RCC 7860 (cell line): ENCODE measurements at regions not wholly inside any gene's neighbourhood (a gene's known extent, or its start where the extent isn't known, plus 50 kb on each side); places are given as distances from the start of the nearest gene placed in this dataset.
"Not testable (repeated sequence)": the region's sequence is repeated elsewhere in the genome, so short reads cannot be mapped to it uniquely, and the experiment has no call there.

Source experiments
- DNase-seq: peaks from one replicate; pipeline ENCODE4 v3.0.0-alpha.2; 2015; ENCODE audit warnings: low spot score
- FAIRE-seq: peaks from 2 replicates; lab custom pipeline; 2012; peaks lifted over from hg19 to GRCh38; lab: Jason Lieb, UNC

- not testable (repeated sequence) for FAIRE-seq, DNase-seq
Measured at GRCh38 chr7:7042286-7042893, 140.0 kb upstream of the C1GALT1 start.

- no peak for FAIRE-seq
Measured at GRCh38 chr7:7044806-7045205, 137.5 kb upstream of the C1GALT1 start.

DNA sequence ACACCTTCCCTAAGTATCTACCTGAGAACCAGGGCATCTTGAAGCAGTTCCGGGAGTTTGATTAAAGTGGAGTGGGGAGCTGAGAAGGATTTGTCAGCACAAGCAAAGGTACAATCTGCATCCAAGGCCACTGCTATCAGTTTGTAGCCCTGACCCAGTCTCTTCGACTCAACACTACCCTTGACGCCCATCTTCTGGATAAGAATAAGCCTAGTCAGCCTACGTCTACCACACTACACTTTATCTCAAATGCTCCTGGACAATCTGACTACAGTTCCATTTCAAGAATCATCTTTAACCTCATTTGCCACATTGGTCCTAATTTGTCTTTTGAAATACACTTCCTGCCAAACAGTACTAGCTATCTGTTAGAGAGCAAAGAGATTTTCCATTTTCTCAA, 134.1 kb upstream of the C1GALT1 start:
- no peak for DNase-seq

More at GRCh38 chr7:7044806-7045205, 137.5 kb upstream of the C1GALT1 start:
- no peak for DNase-seq

DNA sequence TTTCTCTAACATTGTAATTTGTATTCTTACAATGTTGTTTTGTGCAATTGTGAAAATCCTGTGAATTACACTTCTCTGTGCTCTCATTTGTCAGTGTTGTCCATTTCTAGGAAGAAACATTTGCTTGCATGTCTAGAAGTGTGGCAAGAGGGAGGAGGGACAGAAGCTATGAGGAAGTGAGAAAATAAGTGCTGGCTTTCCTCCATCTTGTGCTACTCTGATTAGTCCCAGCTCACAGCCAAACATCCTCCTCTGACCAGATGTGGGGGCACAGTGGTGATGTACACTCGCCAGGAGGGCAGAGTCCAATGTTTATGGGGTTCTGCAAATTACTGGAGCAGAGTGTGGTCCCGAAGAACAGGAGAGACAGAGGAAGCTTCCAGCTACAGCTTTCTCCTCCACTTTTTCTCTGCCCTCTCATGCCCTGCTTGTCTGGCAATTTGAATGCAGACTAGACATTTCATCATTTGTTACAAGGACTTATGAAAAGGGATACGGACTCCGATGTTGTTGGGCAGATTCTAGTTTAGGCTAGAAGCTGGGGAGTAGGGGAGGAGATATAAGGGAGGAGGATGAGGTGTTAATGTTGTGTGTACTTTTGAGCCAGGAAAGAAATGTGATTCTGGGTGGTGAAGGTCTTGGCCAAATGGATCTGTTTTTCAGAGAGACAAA, 131.0 kb upstream of the C1GALT1 start:
- no peak for DNase-seq

More for the DNA sequence above, 134.1 kb upstream of the C1GALT1 start:
- FAIRE-seq: no peak

GRCh38 chr7:7054252-7054830, 128.0 kb upstream of the C1GALT1 start:
- DNase-seq: no peak

More for the DNA sequence above, 131.0 kb upstream of the C1GALT1 start:
- no peak for FAIRE-seq

DNA sequence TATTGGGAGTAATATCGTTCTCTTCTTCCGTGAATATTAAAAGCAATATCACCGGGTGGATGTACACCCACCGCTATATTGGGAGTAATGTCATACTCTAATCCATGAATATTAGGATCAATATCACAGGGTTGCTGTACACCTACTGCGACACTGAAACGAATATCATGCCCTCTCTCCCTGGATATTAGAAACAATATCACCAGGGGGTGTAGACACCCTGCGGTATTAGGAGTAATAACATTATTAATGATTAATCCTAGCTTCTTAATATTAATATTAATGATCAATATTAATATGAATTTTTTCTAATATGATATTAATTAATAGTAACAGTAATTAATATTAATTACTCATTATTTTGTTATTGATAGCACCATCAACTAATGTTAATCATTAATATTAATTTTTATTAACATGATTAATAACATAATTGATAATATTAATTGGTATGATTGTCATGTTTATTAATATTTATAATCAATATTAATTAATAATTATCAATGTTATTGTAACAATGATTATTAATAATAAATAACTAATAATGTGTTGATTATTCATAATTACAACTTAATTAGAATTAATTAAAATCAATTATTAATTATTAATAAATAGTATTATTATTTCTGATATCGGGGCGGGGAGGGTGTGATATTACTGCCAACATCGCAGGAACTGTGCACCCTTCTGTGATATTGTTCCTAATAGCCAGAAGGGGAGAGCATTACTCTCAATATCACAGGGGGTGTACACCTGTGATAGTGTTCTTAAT, 121.3 kb upstream of the C1GALT1 start:
- DNase-seq (no peak), FAIRE-seq (peak; percentile 90)

More at GRCh38 chr7:7054252-7054830, 128.0 kb upstream of the C1GALT1 start:
- no peak for FAIRE-seq

DNA sequence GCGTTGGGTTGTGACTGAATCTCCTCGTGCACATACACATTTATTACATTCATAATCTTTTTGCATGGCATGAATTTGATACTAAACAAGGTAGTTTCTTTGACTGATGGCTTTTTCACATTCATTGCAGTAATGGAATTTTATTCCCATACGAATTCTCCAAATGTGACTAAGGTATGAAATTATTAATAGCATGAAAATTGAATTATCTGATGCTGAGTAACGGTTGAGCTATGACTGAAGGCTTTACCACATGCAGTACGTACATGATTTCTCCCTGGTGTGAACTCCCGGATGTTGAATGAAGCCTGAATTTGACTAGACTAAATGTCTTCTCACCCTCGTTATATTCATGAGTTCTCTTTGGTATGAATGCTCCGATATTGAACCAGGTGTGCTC, 104.4 kb upstream of the C1GALT1 start:
- DNase-seq (no peak), FAIRE-seq (no peak)

DNA sequence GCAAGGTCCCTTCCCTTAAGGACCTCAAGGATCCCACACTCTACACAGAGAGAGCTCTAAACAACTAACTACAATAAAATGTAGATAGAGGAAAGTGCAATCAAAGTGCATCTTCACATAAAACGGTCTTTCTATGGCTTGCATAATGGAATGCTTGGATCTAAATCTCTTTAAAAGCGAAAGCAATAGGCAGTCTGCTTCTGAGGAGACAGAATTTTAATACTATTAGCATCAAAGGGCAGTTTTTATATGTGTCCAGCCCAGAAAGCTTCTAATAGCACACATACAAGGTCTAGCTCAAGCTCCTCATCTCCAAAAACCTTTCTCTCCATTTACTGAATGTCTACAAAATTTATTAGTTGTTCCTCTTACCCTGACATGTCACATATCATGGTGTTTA, 101.5 kb upstream of the C1GALT1 start:
- FAIRE-seq: no peak
- DNase-seq: no peak

DNA sequence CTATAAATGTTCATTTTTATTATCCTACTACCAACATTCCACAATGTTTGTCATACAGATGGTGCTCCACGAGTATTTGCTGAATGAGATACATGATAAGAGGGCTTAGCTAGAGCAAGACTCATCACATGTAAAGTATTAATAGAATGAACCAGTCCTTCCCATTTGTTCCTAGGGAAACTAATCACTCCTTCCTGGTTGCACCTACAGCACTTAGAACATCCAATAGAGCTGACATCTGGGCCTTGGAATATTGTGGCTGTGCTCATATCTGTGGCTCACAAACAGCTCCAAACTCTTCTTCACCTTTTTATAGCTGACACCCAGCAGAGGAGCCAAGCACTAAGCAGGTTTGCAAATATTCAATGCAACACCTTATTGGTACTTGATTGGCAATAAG, 91.9 kb upstream of the C1GALT1 start:
- no peak for DNase-seq
- no peak for FAIRE-seq

DNA sequence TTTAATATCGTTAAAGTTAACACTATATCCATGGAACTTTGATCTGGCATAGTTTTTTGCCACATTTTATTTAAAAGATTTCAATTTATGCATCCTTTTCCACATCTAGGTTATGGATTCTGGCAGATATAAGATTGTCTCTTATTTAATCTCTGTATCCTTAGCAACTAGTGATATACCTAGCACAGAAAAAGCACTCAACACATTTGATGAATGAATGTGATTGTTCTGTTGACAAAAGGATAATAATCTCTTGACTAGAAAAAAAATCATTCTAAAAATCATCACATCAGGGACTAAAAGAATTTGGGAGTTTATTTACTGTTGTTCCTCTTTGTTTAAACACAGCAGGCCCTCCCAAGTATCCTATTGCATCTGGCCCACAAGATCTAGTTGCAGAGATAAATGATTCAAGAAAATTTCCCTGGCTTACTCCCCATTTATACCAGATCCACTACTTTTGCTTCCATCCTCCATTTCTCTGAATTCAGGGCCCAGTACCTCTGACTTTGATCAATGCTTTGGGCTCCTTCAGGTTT, 84.0 kb upstream of the C1GALT1 start:
- FAIRE-seq (no peak), DNase-seq (no peak)

DNA sequence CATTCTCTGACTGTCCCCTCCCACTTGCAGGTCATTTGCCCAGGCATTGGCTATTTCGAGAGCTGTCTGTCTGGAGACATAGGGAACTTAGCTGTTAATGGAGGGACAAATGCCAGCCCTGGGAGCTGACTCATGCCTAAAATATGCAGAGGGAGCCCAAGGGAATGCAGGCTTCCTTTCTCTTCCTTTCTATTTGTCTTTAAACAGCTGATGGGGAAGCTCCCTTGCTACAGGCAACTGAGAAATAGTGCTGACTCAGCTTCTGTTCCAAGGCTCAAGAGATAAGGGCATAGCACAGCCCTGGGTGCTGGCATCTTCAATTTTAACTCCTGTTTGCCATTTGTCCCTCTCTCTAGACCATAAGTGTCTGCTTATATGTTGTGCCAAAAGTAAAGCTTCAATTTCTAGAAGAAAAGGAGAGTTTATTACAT, 82.7 kb upstream of the C1GALT1 start:
- DNase-seq (peak; percentile 99), FAIRE-seq (peak; percentile 98)

GRCh38 chr7:7100432-7100849, 81.9 kb upstream of the C1GALT1 start:
- FAIRE-seq (no peak), DNase-seq (no peak)

GRCh38 chr7:7102906-7103305, 79.4 kb upstream of the C1GALT1 start:
- DNase-seq (no peak), FAIRE-seq (no peak)

GRCh38 chr7:7103343-7104313, 78.7 kb upstream of the C1GALT1 start:
- peak; percentile 88 for FAIRE-seq
- peak; percentile 42 for DNase-seq

DNA sequence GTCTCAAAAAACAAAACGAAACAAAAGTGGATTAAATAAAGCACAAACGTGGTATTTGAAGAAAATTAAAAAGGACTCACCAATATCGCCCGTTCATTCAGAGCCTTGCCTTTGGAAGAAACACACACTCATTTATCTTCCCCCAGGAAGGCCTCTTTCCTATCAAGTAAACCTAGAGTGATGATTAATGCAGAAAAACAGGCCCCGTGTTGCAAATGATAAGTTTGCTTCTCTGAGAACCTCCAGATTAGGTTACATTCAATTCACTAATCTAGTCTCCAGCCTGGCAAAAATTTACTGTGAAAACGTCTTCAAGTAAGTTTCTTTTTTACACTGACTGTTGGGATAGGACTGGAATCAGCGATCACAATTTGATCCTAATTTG, 78.0 kb upstream of the C1GALT1 start:
- DNase-seq: no peak
- FAIRE-seq: no peak

GRCh38 chr7:7104971-7105370, 77.4 kb upstream of the C1GALT1 start:
- DNase-seq (no peak), FAIRE-seq (no peak)

DNA sequence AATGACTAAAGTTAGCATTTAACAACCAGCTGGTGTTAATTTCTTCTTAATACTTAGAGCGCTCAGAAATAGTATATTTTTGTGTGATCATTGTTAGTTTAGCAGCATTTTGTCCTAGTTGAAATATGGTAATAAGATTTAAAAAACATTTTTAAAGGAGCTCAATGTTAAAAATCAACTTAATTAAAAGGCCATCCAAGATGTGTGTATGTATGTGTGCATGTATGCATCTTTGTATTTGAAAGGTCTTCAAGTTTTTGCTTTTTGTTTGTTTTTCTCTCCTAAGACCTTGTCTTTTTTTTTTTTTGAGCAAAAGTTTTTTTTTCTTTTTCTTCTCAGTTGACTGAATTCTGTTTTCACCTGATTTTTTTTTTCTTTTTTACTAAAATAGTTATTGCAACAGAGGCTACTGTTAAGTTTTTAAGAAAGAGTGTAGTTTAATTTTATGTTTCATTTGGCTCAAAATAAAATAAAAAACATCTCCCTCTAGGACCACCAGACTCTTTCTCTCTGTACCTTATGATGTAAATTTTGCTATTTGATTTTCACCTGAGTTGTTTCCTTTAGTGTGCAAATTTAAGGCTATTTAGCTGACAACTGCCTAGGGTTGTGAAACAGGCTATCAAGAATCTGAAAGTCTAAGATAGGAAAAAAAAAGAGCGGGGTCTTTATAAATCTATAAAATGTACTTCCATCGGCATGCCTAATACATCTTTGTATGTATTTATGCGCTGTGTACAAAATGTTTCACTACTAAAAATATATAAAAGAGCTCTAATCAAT, 76.4 kb upstream of the C1GALT1 start:
- no peak for DNase-seq

GRCh38 chr7:7108931-7109330, 73.4 kb upstream of the C1GALT1 start:
- FAIRE-seq: no peak
- no peak for DNase-seq

More for the DNA sequence above, 76.4 kb upstream of the C1GALT1 start:
- FAIRE-seq: no peak

- FAIRE-seq (no peak), DNase-seq (no peak)
Measured at GRCh38 chr7:7109934-7110333, 72.4 kb upstream of the C1GALT1 start.
